ENCODE measurements at regions not wholly inside any gene's neighbourhood (a gene's known extent, or its start where the extent isn't known, plus 50 kb on each side); places are given as distances from the start of the nearest gene placed in this dataset.

DNA sequence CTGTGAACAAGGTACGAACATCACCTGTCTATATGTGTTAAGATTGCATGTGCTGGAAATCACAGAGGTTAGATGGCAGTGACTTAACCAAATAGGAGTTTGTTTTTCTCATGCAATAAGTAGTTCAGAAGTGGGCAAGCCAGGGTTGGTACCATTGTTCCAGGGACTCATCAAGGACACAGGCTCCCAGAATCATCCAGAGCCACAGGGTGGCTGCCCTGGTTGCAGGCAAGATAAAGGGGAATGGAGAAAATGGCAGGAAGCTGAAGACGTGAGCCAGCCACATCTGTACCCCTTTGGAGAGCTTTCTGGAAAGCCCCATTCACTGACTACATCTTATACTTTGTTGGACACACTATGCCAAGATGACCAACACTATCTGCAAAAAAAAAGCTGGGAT lies 126.0 kb upstream of the IL12B start:
- no peak for TF ChIP-seq GATA3 (IDR thresholded peaks at IDR 0.05; ENCODE audit: low read depth, low read length)
- TF ChIP-seq GATA2 (IDR thresholded peaks at IDR 0.05; ENCODE audit: low read depth, low read length) = no peak

DNA sequence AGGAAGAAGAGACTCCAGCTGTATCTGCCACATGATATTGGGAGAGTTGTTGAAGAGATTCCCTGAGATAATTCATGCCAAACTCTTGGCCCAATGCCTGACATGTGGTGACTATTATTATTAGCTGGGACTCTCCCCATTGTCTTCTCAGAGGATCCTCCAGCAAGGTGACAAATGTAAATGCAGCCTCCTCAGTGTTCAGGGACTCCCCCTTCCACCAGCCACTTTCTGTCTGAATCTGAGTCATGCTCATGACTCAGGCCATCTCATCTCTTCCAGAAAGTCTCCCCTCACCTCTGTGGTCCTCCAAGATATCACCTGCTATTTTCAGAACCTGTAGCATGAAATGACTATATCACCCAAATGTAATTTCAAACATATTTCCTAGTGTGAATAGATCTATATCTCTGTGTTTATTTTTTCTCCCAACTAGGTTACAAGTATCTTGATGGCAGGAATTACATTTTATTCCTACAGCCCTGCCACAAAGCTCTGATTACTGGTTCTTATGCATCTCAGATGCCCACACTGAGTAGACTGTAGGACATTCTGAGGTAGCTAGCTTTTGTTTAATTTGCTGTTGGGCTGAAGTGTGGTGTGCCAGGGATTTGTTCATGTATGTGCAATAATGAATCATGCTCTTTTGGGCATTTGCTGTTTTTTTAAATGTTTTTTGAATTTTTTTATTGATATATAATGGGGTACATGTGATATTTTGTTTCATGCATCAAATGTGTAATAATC lies 126.6 kb upstream of the IL12B start:
- TF ChIP-seq GATA3 (IDR thresholded peaks at IDR 0.05; ENCODE audit: low read depth, low read length) (no peak), GATA2 (IDR thresholded peaks at IDR 0.05; ENCODE audit: low read depth, low read length) (no peak)

DNA sequence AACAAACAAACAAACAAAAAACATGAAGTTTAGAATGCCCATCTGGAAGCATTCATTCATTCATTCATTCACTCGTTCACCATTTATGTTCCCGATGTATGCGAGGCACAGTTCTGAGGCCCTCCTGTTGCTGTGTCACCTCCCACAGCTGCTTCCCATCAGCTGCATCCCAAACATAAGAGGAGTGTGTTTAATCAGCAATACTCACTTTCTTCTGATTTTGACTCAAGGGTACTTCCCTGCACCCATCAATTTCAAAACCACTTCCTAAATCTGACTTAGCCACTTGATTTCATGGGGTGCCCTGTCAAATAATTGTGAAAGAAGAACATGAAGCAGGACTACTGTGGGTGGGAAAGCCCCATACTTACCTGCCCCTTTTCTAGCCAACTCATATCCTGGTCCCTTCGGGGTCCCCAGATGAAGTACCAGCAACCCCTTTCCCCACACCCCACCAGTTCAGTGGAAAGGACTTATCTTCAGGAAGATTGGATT lies 128.0 kb upstream of the IL12B start:
- no peak for TF ChIP-seq GATA2 (IDR thresholded peaks at IDR 0.05; ENCODE audit: low read depth, low read length)
- no peak for TF ChIP-seq GATA3 (IDR thresholded peaks at IDR 0.05; ENCODE audit: low read depth, low read length)

DNA sequence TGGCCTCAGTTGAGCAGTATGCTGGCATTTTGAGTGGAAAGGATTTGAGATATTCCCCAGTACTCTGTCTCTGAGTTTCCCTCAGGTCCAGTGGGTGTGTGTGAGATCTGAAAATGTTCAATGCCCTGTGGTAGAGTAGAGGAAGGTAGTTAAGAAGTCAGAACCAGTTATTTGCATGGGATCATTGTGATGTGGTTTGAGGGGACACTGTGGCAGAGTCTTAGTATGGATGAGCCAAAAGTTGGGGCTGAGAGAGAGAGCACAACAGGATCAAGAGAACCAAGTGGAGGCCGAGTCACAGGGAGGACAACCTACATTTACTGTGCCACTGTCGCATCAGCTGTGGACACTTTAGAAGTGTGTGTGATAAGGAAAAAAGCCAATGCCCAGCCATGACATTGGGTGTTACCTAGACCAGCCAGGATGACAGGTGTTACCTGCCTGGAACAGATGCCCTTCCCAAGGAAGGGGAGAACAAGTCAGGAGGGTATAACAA lies 128.9 kb upstream of the IL12B start:
- TF ChIP-seq GATA3 (IDR thresholded peaks at IDR 0.05; ENCODE audit: low read depth, low read length) (no peak), GATA2 (IDR thresholded peaks at IDR 0.05; ENCODE audit: low read depth, low read length) (no peak)

DNA sequence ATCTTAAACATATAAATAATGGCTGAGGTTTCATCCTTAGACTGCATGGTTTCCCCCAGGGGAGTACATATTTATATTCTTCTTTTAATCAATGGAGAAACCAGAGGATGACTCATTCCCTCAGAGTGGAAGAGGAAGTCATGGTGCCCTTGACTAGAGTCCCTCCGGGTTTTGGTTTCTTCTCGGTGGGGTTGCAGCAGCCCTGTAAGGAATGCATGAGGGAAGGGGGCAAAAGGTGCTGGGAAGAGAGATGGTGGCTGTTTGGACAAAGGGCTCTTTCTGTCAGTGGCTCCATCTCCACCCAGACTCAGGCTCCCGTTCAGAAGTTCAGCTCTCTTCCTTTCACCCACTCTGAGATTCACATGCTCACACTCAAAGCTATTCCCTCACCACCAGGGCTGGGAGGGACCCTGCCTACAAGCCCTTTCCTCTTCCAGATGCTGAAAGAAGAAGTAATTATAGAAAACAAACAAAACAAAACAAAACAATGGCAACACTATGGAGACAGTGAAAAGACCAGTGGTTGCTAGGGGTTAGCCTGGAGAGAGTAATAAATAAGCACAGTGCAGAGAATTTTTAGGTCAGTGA lies 129.8 kb upstream of the IL12B start:
- no peak for TF ChIP-seq GATA3 (IDR thresholded peaks at IDR 0.05; ENCODE audit: low read depth, low read length)
- no peak for TF ChIP-seq GATA2 (IDR thresholded peaks at IDR 0.05; ENCODE audit: low read depth, low read length)

DNA sequence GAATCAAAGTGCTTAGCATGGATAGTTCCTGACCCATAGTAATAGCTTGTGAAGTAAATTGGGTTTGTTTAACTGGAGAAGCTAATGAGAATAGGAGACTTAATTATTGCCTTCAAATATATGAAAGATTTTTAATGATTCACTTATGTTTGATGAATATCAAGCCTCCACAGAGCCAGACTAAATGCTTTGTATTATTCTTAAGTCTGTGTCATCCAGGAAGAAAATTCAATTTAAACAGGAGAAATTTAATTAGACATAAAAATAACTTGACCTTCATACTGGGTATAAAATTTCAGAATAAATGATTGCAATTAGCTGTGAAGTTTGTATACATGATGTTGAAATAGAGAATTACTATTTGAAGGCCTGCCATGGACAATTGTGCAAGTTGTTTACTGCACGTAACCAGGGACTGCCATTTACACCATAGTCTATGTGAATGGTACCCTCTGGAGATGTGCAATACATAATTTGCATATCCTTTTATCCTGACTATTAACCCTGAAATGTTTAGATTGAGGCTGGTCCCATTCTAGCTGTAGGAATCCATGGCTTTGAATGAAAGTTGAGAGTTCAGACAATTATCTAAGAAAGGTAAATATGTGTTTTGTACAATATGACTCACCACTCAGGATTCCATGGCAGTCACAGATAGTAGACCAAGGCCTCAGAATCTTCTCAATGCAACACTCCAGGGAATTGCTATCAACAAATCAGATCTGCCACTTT lies 133.5 kb upstream of the IL12B start:
- no peak for TF ChIP-seq GATA2 (IDR thresholded peaks at IDR 0.05; ENCODE audit: low read depth, low read length)
- no peak for TF ChIP-seq GATA3 (IDR thresholded peaks at IDR 0.05; ENCODE audit: low read depth, low read length)

DNA sequence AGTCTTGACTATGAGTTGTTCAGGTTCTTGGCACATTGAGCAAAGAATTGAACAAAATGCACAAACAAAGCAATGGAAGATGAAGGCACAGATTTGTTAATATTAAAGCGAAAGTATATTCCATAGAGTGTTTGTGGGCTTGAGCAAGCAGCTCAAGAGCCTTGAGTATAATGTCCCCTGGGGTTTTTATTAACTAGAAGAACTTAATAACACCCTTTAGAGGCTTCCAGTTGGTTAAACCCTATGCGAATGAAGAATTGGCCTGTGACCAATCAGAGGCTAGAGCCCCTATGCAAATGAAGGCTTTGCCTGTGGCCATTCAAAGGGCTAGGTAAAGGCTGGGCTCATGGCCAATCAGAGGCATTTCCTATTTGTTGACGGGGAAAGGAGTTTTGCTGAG lies 135.3 kb upstream of the IL12B start:
- TF ChIP-seq GATA3 (IDR thresholded peaks at IDR 0.05; ENCODE audit: low read depth, low read length) (no peak), GATA2 (IDR thresholded peaks at IDR 0.05; ENCODE audit: low read depth, low read length) (no peak)

DNA sequence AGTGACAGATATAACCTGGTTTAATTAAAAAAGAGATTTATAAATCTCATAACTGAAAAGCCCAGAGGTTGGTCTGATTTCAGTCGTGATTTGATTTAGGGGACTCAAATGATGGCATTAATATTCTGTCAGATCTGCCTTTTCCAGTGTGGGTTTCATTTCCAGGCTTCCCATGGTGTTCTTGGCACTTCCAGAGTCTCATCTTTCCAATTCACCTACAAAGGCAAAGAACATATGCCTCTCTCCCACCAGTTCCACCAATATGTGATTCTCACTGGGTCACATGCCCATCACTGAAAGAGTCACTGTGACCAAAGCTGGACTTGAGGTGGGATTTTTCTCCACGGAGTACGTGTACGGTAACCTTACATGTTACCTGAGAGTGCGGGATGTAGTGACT lies 137.4 kb upstream of the IL12B start:
- TF ChIP-seq GATA3 (IDR thresholded peaks at IDR 0.05; ENCODE audit: low read depth, low read length) (no peak), GATA2 (IDR thresholded peaks at IDR 0.05; ENCODE audit: low read depth, low read length) (no peak)

DNA sequence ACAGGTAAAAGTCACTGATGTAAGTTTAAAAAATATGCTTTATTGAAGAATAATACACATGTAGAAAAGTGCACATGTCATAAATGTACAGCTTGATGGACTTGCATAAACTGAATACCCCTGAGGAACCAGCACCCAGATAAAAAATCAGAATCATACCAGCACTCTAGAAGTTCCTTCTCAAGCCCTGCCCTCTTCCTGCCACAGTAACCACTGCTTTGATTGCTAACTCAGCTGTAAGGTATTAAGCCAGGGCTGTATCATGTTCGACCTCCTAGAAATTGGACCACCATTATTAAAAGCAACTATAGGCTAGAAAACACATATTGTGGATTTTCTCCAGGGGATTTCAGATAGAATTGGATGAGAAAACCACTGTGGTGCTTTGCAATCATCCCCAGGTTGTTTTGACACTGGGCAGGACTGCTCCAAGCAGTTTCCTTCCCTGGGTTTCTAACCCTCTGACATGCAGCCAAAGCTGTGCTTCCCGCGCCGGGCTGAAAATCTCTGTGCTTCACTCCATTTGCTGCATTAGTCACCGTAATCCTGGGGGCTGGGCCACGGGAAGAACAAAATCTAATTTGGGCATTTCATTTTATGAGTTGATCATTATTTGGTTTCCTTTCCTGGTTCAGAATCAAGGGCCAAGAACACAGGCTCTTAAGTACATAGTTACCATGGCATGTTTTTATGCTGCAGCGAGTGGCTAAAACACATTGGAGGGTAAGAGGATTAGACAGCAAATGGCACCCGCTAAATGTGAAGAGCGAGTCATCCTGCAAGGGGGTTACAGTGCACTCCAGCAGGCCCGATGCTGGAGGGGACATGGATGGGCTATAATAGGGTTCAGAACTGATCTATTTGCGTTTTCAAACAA lies 139.4 kb upstream of the IL12B start:
- TF ChIP-seq GATA3 (IDR thresholded peaks at IDR 0.05; ENCODE audit: low read depth, low read length) (no peak), GATA2 (IDR thresholded peaks at IDR 0.05; ENCODE audit: low read depth, low read length) (no peak)

DNA sequence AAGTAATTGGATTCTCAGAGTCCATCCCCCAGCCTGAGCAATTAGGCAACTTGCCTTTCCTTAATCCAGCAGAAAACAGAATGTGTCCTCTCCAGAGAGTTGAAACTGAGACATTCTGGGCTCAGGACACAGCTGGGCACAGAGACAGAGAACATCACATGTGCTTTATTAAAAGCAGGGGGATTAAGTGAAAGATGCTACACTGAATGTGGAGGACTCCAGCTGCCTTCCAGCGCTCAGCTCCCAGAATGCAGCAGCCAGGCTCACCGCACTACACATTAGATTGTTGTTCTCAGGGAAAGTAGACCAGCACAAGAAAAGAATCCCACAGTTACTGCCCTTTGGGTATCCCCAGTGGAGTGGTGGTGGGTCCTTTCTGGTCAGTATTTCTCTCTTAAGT lies 141.6 kb upstream of the IL12B start:
- TF ChIP-seq GATA2 (IDR thresholded peaks at IDR 0.05; ENCODE audit: low read depth, low read length) (no peak), GATA3 (IDR thresholded peaks at IDR 0.05; ENCODE audit: low read depth, low read length) (no peak)

DNA sequence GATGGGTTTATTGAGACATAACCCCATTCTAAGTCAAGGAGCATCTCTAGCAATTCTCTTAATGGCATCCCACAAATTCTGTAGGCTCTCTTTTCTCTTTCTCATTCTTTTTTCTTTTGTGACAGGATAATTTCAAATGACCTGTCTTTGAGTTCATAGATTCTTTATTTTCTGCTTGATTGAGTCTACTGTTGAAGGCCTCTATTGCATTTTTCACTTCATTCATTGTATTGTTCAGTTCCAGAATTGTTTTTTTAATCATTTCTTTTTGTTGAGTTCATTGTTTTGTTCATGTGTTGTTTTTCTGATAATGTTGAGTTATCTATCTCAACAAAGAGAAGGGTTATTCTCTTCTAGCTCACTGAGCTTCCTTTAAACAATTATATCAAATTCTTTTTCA lies 144.7 kb upstream of the IL12B start:
- TF ChIP-seq GATA2 (IDR thresholded peaks at IDR 0.05; ENCODE audit: low read depth, low read length) = no peak
- TF ChIP-seq GATA3 (IDR thresholded peaks at IDR 0.05; ENCODE audit: low read depth, low read length) = no peak

DNA sequence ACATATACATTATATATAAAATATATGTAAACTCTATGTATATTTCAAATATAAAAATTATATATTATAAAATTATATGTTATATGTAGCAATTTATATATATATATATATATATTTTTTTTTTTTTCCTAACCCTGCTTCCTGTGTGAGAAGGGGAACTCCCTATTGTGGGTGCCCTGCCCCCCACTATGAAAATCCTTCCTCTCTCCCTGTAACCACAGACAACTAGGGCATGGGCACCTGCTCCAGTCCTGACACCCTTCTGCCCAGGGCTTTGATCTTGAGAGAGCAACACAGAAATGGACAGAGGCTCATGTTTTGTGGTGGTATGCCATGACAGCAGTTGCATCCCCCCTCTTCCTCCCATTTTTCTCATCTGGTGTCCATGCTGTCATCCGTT lies 148.7 kb upstream of the IL12B start:
- no peak for TF ChIP-seq GATA3 (IDR thresholded peaks at IDR 0.05; ENCODE audit: low read depth, low read length)
- no peak for TF ChIP-seq GATA2 (IDR thresholded peaks at IDR 0.05; ENCODE audit: low read depth, low read length)

DNA sequence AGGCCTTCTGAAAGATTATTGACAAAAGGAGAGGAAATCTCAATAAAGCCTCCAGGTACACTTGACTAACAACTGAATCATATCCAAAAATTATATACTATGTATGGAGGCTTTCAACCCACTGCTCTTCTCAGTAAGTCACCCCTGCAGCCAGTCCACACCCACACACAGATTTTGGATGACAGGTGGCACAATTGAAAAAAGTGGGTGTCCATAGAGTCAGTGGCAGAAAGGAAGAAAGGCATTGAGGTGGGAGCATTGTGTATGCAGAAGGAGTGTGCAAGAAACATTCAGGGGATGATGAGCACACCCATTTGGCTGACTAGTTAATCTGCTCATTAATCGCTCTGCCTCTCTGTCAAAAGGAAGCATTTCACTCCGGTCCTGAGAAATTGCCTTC lies 150.6 kb upstream of the IL12B start:
- TF ChIP-seq GATA3 (IDR thresholded peaks at IDR 0.05; ENCODE audit: low read depth, low read length) = no peak
- no peak for TF ChIP-seq GATA2 (IDR thresholded peaks at IDR 0.05; ENCODE audit: low read depth, low read length)

DNA sequence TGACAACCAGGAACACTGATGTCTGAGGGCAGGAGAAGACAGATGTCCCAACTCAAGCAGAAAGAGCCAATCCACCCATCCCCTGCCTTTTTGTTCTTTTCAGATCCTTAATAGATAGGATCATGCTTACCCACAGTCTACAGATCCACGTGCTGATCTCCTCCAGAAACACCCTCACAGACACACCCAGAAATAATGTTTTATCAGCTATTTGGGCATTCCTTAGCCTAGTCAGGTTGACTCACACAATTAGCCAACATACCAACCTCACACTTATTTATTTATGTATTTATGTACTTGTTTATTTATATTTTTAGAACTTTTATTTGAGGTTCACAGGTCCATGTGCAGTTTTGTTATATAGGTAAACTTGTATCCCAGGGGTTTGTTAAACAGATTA lies 151.5 kb upstream of the IL12B start:
- TF ChIP-seq GATA3 (IDR thresholded peaks at IDR 0.05; ENCODE audit: low read depth, low read length) = no peak
- TF ChIP-seq GATA2 (IDR thresholded peaks at IDR 0.05; ENCODE audit: low read depth, low read length) = no peak

All from SH-SY5Y (cell line).